Forelimb muscle (tissue), 1 donor: ENCODE measurements at regions not wholly inside any gene's neighbourhood (a gene's known extent, or its start where the extent isn't known, plus 50 kb on each side); places are given as distances from the start of the nearest gene placed in this dataset.

Experiments used
- DNase-seq: peaks from one replicate; pipeline ENCODE4 v3.0.0-alpha.2; 2013; ENCODE audit warnings: low read depth

GRCh38 chr1:30036666-30037065 is 686.7 kb downstream of the MATN1 start:
- DNase-seq = no peak

DNA sequence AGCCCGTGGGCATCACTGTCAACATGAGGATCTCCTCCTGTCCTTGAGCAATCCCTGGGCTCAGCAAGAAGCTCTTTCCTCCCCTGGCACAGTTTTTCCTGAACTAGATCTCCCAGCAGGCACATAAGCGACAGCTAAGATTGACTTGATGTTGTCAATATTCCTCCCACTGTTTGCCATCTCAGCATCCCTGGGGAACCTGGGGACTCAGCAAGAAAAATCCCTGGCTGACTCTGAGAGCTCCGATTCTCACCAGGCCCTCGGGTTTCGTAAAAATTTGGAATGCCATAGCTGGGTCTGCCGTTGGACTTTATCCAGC is 687.2 kb downstream of the MATN1 start:
- no peak for DNase-seq

GRCh38 chr1:30035522-30036228 is 687.7 kb downstream of the MATN1 start:
- no peak for DNase-seq

- DNase-seq = no peak
Observed at GRCh38 chr1:30034627-30035521, 688.5 kb downstream of the MATN1 start.

- no peak for DNase-seq
Observed at GRCh38 chr1:30034105-30034626, 689.2 kb downstream of the MATN1 start.

DNA sequence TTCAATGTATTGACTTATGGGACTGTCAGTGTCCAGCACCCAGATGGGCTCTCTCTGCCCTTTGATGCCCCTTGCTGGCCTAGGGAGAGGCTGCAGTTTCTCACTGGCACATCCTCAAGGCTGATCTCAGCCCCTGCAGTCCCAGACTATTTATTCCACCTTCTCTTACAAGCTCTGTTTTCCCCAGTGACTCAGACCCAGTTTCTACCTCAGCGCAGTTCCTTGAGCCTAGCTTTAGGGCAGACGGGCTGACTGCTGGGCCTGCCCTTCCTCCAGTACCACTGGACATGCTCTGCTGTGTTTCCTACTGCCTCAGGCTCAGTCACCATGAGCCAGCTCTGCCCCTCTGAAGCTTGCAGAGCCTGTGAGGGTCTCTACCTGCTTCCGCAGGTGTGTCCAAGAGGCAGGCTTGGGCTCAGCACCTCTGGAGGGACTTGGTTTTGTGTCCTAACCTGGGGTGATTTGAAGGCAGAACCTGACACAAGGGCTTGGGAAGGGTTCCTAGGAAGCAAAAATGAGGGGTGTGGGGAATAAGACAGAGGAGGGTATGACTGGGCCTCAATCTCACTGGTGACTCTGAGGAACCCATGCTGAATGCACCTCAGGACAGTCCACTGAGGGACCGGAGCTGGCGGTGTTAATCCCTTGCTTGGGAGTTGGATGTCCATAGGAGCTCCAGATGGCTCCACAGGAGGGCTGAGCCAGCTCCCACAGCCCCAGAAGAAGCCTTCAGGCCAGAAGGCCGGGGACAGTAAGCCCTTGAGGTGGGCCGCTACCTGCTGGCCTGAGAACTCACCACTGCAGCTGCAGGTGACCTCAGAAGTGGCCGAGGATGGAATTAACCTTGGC is 689.9 kb downstream of the MATN1 start:
- no peak for DNase-seq

DNA sequence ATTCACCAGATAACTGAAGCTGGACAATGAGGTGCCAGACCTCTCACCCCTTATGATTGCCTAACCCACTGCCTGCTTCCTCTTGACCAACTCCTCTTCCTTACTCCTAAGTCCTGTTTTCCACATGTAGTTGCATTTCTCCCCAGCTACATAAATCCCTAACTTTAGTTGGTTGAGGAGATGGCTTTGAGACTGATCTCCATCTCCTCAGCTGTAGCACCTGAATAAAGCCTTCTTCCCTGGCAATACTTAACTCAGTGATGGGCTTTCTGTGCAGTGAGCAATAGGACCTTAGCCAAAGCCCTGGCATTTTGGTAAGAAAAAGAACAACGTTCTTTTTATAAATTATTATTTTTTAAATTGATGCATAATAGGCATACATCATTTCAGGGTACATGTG is 691.1 kb downstream of the MATN1 start:
- DNase-seq = no peak

DNA sequence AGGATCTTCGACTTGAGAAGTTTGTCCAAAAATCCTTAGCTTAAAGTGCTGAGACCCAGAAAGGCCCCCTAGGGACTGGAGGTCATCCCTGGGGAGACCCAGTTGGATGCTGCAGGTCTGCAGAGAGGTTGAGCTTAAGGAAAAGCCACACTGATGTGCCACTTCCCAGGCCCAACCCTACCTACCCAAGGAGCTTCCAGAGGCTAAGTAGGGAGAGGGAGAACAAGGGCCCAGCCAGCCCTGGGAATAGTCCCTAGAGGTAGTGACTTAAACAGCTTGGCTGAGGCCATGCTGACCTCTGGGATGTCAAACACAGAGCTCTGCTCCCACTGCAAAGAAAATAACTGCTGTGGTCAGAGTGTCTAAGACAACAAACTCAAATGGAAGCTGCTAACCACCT is 693.7 kb downstream of the MATN1 start:
- no peak for DNase-seq

DNA sequence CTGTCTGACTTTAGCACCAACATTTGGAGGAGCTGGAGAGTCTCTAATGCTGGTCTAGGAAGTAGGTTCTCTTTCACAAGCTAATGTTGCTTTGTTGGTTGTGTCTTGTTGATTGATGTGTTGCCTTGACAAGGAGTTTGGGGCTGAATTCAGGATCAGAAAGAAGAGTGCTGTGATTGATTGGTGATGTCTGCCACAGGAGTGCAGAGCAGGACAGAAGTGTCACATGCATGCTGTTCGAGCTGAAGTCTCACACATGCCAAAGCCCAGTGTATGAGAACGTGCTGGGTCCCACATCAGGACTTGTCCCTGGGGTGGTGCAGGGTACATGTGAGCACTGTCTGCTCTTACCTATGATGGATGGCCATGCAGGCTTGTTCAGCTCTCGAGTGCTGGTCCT is 694.4 kb downstream of the MATN1 start:
- DNase-seq = no peak

GRCh38 chr1:30028283-30028682 is 695.1 kb downstream of the MATN1 start:
- no peak for DNase-seq

DNA sequence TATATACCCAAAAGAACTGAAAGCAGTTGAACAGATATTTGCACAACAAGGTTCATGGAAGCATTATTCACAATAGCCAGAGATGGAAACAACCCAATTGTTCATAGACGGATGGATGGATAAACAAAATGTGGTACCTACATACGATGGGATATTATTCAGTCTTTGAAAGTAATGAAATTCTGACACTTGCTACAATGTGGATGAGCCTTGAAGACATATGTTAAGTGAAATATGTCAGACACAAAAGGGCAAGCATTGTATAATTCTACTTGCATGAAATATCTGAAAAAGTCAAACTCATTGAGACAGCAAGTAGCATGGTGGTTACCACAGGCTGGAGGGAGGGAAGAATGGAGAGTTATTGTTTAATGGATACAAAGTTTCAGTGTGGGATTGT is 696.1 kb downstream of the MATN1 start:
- DNase-seq = no peak

DNA sequence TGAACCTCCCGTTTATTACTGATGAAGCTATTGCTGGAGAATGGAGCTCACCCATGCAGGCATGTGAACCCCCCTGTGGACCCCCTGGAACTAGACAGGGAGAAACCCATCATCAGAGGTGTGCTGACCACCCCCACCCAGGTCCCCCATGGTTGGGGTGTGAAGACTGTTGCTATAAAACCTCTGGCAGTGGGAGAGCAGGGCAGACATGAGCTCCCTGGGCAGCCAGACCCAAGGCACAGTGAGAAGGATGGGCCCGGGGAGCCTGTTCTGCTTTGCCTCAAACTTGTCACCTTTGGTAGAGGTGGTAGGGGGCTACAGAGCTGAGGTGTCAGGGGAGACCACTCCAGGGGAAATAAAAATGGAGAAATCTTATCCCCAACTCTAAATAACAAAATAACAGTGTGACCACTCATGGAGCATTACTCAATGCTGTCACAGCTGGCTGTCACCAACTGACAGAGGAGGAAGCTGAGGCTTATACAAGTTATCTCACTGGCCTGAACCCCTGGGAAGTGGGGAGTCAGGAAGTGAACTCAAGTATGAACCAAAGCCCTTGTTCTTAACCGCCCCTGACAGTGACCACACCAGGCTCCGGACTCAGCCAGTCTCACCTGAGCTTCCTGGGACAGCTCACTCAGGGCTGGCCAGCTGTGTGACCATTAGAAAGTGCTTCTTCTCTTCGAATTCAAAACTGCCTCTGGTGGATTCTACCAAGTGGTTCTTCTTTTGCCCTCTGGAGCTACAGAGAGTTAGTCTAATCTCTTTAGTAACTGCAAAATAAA is 698.8 kb downstream of the MATN1 start:
- DNase-seq = no peak

DNA sequence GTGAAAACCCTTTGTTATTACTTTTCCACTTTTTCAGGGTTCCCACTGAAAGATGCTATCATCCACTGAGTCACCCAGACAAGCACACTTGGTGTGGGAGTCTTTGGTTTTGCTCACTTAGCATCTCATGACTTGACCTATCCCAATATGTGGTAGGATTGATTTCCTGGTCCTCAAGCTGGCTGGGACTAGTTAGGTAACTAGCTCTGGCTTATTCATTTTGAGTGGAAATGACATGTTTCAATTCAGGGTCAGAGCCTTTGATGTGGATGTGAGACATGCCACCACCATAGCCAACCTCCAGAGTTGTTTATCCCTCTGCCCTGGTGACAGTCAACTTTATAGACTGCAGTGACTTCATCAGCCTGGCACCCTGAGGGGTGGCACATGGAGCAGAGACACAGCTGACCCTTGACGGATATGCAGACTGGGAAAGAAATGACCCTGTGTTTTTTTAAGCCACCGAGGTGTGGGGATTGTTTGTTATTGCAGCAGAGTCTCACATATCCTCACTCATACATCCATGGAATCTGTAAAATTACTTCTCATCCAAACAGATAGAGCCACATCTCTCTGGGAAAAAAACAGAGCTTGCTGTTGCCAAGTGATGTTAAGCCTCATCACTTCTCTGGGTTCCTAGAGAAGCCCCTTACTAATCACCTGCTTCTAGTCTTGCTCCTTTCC is 699.9 kb downstream of the MATN1 start:
- no peak for DNase-seq

GRCh38 chr1:30014031-30014430 is 709.4 kb downstream of the MATN1 start:
- DNase-seq = no peak

DNA sequence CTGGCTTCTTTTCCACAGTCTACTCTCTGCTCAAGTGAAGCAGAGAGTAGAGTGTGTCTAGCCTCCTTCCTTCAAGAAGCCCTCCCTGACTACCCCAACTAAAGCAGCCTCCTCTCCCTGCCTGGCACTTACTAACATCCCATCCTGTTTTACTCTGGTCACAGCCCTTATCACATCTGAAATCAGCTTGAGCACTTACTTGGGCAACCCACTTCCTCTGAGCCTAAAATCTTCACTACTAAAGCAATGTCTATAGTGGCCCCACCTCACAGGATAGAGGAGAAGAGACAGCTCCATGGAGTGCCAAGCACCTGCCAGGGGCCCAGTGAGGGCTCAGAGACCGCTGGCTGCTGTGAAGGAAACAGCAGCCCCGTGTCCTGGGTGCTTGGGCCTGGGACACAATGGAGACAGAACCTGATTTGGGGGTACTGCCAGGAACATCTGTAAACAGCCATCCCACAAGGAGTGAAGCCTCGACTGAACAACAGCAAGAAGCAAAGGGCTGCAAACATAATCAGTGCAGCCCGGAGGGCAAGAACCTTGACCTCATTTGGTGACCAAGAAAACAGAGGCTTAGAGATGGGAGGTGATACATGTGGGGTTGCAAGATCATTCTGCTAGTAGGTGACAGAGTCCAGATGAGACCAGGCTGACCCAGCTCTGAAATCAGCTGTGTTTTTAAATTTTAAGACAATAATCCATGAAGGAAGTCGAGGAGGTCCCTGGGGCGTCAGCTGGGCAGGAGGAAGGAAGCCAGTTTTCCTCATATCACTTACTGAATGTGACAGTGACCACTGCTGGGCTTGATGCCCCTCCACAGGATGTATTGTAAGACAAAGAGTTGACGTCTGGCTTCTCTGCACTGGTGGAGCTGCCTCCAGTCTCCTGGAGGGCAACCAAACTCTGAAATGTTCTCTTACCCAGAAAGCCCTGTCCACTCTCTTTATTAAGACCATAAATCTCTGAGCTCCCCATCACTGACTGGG is 710.6 kb downstream of the MATN1 start:
- DNase-seq = no peak

DNA sequence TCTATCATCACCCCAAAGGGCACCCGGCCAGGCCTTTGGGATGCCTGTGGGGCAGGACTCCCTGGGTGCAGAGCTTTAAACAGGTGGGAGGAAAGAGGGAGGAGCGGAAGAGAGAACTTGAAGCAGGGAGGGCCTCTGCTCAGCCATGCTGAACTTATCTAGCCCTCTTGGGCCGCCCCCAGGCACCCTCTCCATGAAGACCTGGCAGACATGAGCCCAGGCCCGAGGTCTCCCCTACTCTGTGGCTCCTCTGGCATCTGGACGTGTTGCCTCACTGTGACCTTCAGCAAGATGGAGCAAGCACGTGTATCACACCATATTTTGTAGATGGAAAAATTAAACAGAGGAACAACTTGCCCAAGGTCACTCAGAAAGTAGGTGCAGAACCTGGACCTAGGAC is 711.4 kb downstream of the MATN1 start:
- no peak for DNase-seq

DNA sequence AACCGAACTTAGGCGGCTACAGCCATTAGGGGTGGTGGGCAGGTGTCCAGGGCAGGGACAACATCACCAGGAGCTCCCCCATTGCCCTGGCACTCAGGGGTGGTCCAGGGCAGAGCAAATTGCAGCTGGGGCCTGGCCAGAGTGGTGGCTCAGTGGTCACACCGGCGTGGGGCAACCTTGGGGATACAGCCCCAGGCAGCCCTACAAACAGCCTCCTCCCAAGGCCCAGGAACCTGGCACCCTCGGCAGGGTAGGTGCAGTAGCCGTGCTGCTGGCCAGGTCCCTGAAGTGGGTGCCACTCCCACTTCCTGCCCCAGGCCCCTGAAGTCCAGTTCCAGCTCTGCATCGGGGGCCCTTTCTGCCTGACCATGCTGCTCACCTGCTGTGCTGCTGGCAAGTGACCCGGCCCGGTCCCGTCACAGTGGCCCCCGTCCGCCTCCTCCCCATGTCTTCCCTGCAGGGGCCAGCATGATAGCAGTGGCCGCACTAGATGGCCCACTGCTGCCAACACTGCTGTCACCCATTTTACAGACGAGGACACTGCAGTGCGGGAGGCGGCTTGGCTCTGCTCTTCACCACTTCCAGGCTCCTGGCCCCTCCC is 712.8 kb downstream of the MATN1 start:
- no peak for DNase-seq

- no peak for DNase-seq
Observed at GRCh38 chr1:30009720-30010119, 713.7 kb downstream of the MATN1 start.

GRCh38 chr1:30008998-30009657 is 714.3 kb downstream of the MATN1 start:
- DNase-seq = no peak
